ENCODE measurements at regions not wholly inside any gene's neighbourhood (a gene's known extent, or its start where the extent isn't known, plus 50 kb on each side); places are given as distances from the start of the nearest gene placed in this dataset.

DNA sequence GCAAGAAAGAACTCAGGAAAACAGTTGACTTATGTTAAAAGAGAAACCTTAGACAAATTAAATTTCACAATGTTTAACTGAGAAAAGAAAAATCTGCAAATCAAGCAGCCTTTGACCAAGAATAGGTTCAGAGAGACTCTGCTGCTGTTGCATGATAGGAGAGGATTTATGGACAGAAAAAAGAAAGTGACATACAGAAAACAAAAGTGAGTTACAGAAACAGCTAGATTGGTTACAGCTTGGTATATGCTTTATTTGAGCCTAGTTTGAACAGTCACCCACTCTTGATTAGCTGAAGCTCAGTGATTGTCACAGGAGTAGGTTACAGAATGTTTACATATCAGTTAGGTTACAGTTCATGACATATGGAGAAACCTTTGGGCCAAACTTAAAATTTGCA is 258.2 kb upstream of the SPOPL start:
- Histone ChIP-seq H2BK15ac (ENCODE audit: low read length) (no peak overlapping the region), H2BK5ac (ENCODE audit: low read length) (no peak overlapping the region)

DNA sequence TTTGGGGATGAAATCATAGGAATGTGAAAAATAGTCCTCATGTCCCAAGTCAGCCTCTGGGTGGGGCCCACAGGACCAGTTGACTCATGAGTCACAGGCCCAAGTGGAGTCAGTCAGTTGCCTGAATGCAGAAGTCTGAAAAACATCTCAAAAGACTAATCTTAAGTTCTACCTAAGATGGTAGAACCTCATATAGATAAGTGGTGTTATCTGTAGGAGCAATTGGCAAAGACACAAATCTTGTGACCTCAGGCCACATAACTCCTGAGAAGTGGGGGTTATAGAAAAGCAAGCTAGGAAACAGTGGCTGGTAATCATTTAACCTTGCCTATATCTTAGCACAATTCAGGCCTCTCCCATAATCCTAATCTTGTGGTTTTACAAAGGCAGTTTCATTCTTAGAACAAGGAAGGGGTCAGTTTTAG is 257.1 kb upstream of the SPOPL start:
- Histone ChIP-seq H2BK12ac (ENCODE audit: low read length) (no peak overlapping the region), H2AK5ac (ENCODE audit: low read depth, low read length) (no peak overlapping the region), H3K27me3 (ENCODE audit: control insufficient read depth in 3 of 3, insufficient read depth in 3 of 3, low read depth in 1 of 3, low read length in 3 of 3) (no peaks in the 10 kb centered on the region), H3K23ac (ENCODE audit: low read depth, low read length, poor library complexity) (no peak overlapping the region), H2BK5ac (ENCODE audit: low read length) (no peak overlapping the region), H3K14ac (ENCODE audit: low read length) (no peak overlapping the region), H3K4ac (ENCODE audit: low read length) (no peak overlapping the region), H2AFZ (ENCODE audit: low read length) (no peak overlapping the region), H4K8ac (ENCODE audit: low read depth, low read length) (no peak overlapping the region), H3K4me3 (ENCODE audit: low read length in 2 of 2) (no peak overlapping the region), H3K4me1 (ENCODE audit: control insufficient read depth in 2 of 2, insufficient read depth in 1 of 2, low read depth in 1 of 2, low read length in 2 of 2) (no peaks in the 10 kb centered on the region), H2BK120ac (ENCODE audit: low read depth, low read length) (no peak overlapping the region), H3K9ac (ENCODE audit: low read depth, low read length, poor library complexity) (no peak overlapping the region), H3K4me2 (ENCODE audit: insufficient read depth, low read length, poor library complexity, severe bottlenecking) (no peak overlapping the region), H3K79me1 (ENCODE audit: low read depth, low read length) (no peaks in the 10 kb centered on the region), H4K91ac (ENCODE audit: low read depth, low read length, poor library complexity) (no peak overlapping the region), H3K18ac (ENCODE audit: low read length) (no peak overlapping the region), H2BK15ac (ENCODE audit: low read length) (no peak overlapping the region), H3K9me3 (replicated peaks in 1 of 2; ENCODE audit: control insufficient read depth in 2 of 2, insufficient read depth in 1 of 2, low read depth in 1 of 2, low read length in 2 of 2) (no peaks in the 10 kb centered on the region), H3K27ac (replicated peaks; ENCODE audit: low read length) (no peak overlapping the region), H3K36me3 (replicated peaks in 1 of 2; ENCODE audit: control insufficient read depth in 2 of 2, insufficient read depth in 2 of 2, low read length in 2 of 2) (no peaks in the 10 kb centered on the region)
- DNase-seq (ENCODE audit: low spot score) = no peak

More for the DNA sequence above, 258.2 kb upstream of the SPOPL start:
- DNase-seq (ENCODE audit: low spot score) = no peak
- no peak overlapping the region for H2AK5ac ChIP-seq (ENCODE audit: low read depth, low read length)
- no peak overlapping the region for H4K8ac ChIP-seq (ENCODE audit: low read depth, low read length)
- H2BK12ac ChIP-seq (ENCODE audit: low read length) = no peak overlapping the region
- no peak overlapping the region for H3K4me3 ChIP-seq (ENCODE audit: low read length in 2 of 2)
- no peak overlapping the region for H2BK120ac ChIP-seq (ENCODE audit: low read depth, low read length)
- no peaks in the 10 kb centered on the region for H3K79me1 ChIP-seq (ENCODE audit: low read depth, low read length)
- H2AFZ ChIP-seq (ENCODE audit: low read length) = no peak overlapping the region
- H4K91ac ChIP-seq (ENCODE audit: low read depth, low read length, poor library complexity) = no peak overlapping the region
- no peaks in the 10 kb centered on the region for H3K36me3 ChIP-seq (replicated peaks in 1 of 2; ENCODE audit: control insufficient read depth in 2 of 2, insufficient read depth in 2 of 2, low read length in 2 of 2)
- no peaks in the 10 kb centered on the region for H3K4me1 ChIP-seq (ENCODE audit: control insufficient read depth in 2 of 2, insufficient read depth in 1 of 2, low read depth in 1 of 2, low read length in 2 of 2)
- H3K9me3 ChIP-seq (replicated peaks in 1 of 2; ENCODE audit: control insufficient read depth in 2 of 2, insufficient read depth in 1 of 2, low read depth in 1 of 2, low read length in 2 of 2) = no peaks in the 10 kb centered on the region
- no peak overlapping the region for H3K14ac ChIP-seq (ENCODE audit: low read length)
- no peak overlapping the region for H3K9ac ChIP-seq (ENCODE audit: low read depth, low read length, poor library complexity)
- no peak overlapping the region for H3K27ac ChIP-seq (replicated peaks; ENCODE audit: low read length)
- H3K18ac ChIP-seq (ENCODE audit: low read length) = no peak overlapping the region
- H3K23ac ChIP-seq (ENCODE audit: low read depth, low read length, poor library complexity) = no peak overlapping the region
- H3K27me3 ChIP-seq (ENCODE audit: control insufficient read depth in 3 of 3, insufficient read depth in 3 of 3, low read depth in 1 of 3, low read length in 3 of 3) = no peaks in the 10 kb centered on the region
- no peak overlapping the region for H3K4me2 ChIP-seq (ENCODE audit: insufficient read depth, low read length, poor library complexity, severe bottlenecking)
- no peak overlapping the region for H3K4ac ChIP-seq (ENCODE audit: low read length)

DNA sequence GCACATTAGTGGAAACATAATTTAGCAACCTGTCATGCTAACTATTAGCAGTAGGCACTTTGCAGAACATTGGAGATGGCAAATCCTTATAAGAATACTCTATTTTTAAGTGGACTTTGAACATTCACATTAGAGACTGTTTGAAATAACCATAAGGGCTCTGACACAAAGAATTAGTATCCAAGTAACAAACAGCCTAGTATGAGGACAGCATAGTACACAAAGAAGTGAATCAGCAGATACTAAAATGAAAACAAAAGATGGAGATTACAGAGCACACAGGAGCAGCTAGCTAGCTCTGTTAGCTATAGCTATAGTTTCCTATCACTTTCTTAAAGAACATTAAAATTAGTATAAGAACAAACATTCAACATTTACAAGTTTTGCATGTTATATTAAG is 256.3 kb upstream of the SPOPL start:
- no peak for DNase-seq (ENCODE audit: low spot score)
- H4K91ac ChIP-seq (ENCODE audit: low read depth, low read length, poor library complexity) = no peak overlapping the region
- H3K18ac ChIP-seq (ENCODE audit: low read length) = no peak overlapping the region
- H3K9ac ChIP-seq (ENCODE audit: low read depth, low read length, poor library complexity) = no peak overlapping the region
- no peak overlapping the region for H4K8ac ChIP-seq (ENCODE audit: low read depth, low read length)
- no peak overlapping the region for H3K4me3 ChIP-seq (ENCODE audit: low read length in 2 of 2)
- no peak overlapping the region for H3K27ac ChIP-seq (replicated peaks; ENCODE audit: low read length)
- H3K27me3 ChIP-seq (ENCODE audit: control insufficient read depth in 3 of 3, insufficient read depth in 3 of 3, low read depth in 1 of 3, low read length in 3 of 3) = no peaks in the 10 kb centered on the region
- no peak overlapping the region for H2BK12ac ChIP-seq (ENCODE audit: low read length)
- H3K23ac ChIP-seq (ENCODE audit: low read depth, low read length, poor library complexity) = no peak overlapping the region
- no peak overlapping the region for H3K14ac ChIP-seq (ENCODE audit: low read length)
- H2BK120ac ChIP-seq (ENCODE audit: low read depth, low read length) = no peak overlapping the region
- H3K4me2 ChIP-seq (ENCODE audit: insufficient read depth, low read length, poor library complexity, severe bottlenecking) = no peak overlapping the region
- no peak overlapping the region for H2BK15ac ChIP-seq (ENCODE audit: low read length)
- no peak overlapping the region for H2AFZ ChIP-seq (ENCODE audit: low read length)
- H3K79me1 ChIP-seq (ENCODE audit: low read depth, low read length) = no peaks in the 10 kb centered on the region
- no peaks in the 10 kb centered on the region for H3K9me3 ChIP-seq (replicated peaks in 1 of 2; ENCODE audit: control insufficient read depth in 2 of 2, insufficient read depth in 1 of 2, low read depth in 1 of 2, low read length in 2 of 2)
- no peak overlapping the region for H3K4ac ChIP-seq (ENCODE audit: low read length)
- no peak overlapping the region for H2BK5ac ChIP-seq (ENCODE audit: low read length)
- H3K4me1 ChIP-seq (ENCODE audit: control insufficient read depth in 2 of 2, insufficient read depth in 1 of 2, low read depth in 1 of 2, low read length in 2 of 2) = no peaks in the 10 kb centered on the region
- H3K36me3 ChIP-seq (replicated peaks in 1 of 2; ENCODE audit: control insufficient read depth in 2 of 2, insufficient read depth in 2 of 2, low read length in 2 of 2) = no peaks in the 10 kb centered on the region
- H2AK5ac ChIP-seq (ENCODE audit: low read depth, low read length) = no peak overlapping the region

DNA sequence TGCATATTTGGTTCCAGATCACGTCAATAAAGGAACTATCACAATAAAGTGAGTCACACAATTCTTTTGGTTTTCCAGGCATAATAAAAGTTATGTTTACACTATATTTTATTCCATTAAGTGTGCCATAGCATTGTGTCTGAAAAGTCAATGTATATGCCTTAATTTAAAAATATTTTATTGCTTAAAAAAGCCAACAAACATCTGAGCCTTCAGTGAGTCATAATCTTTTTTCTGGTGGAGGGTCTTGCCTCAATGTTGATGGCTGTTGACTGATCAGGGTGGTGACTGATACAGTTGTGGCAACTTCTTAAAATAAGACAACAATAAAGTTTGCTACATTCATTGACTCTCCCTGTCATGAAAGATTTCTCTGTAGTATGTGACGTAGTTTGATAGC is 254.3 kb upstream of the SPOPL start:
- no peak overlapping the region for H3K4me2 ChIP-seq (ENCODE audit: insufficient read depth, low read length, poor library complexity, severe bottlenecking)
- no peak overlapping the region for H2BK12ac ChIP-seq (ENCODE audit: low read length)
- H2AFZ ChIP-seq (ENCODE audit: low read length) = no peak overlapping the region
- DNase-seq (ENCODE audit: low spot score) = no peak
- no CpG with 5 or more reads among the region's 2 CpGs for WGBS, 2 donors (ENCODE audit: extremely low coverage in 2 of 2, insufficient read length in 2 of 2, insufficient replicate concordance in 1 of 2)
- H3K4me1 ChIP-seq (ENCODE audit: control insufficient read depth in 2 of 2, insufficient read depth in 1 of 2, low read depth in 1 of 2, low read length in 2 of 2) = no peaks in the 10 kb centered on the region
- H3K4me3 ChIP-seq (ENCODE audit: low read length in 2 of 2) = no peak overlapping the region
- no peak overlapping the region for H3K14ac ChIP-seq (ENCODE audit: low read length)
- no peak overlapping the region for H3K23ac ChIP-seq (ENCODE audit: low read depth, low read length, poor library complexity)
- no peaks in the 10 kb centered on the region for H3K9me3 ChIP-seq (replicated peaks in 1 of 2; ENCODE audit: control insufficient read depth in 2 of 2, insufficient read depth in 1 of 2, low read depth in 1 of 2, low read length in 2 of 2)
- H2AK5ac ChIP-seq (ENCODE audit: low read depth, low read length) = no peak overlapping the region
- H3K79me1 ChIP-seq (ENCODE audit: low read depth, low read length) = no peaks in the 10 kb centered on the region
- H2BK5ac ChIP-seq (ENCODE audit: low read length) = no peak overlapping the region
- H3K36me3 ChIP-seq (replicated peaks in 1 of 2; ENCODE audit: control insufficient read depth in 2 of 2, insufficient read depth in 2 of 2, low read length in 2 of 2) = no peaks in the 10 kb centered on the region
- no peak overlapping the region for H2BK120ac ChIP-seq (ENCODE audit: low read depth, low read length)
- H3K18ac ChIP-seq (ENCODE audit: low read length) = no peak overlapping the region
- H3K4ac ChIP-seq (ENCODE audit: low read length) = no peak overlapping the region
- no peak overlapping the region for H3K9ac ChIP-seq (ENCODE audit: low read depth, low read length, poor library complexity)
- H2BK15ac ChIP-seq (ENCODE audit: low read length) = no peak overlapping the region
- H3K27ac ChIP-seq (replicated peaks; ENCODE audit: low read length) = no peak overlapping the region
- no peak overlapping the region for H4K91ac ChIP-seq (ENCODE audit: low read depth, low read length, poor library complexity)
- no peak overlapping the region for H4K8ac ChIP-seq (ENCODE audit: low read depth, low read length)
- H3K27me3 ChIP-seq (ENCODE audit: control insufficient read depth in 3 of 3, insufficient read depth in 3 of 3, low read depth in 1 of 3, low read length in 3 of 3) = no peaks in the 10 kb centered on the region

All from neuronal stem cell (in vitro differentiated cells).